Natural killer cell treated with Interleukin-12 subunit alpha and Interleukin-12 subunit beta and Interleukin-15 and Interleukin-18, amount 100 ng/mL, for 72 hours (primary cell): ENCODE measurements at regions not wholly inside any gene's neighbourhood (a gene's known extent, or its start where the extent isn't known, plus 50 kb on each side); places are given as distances from the start of the nearest gene placed in this dataset.

Source experiments
- ATAC-seq, 2 donors: fragments of 150-1000 bp; cut with Tn5 transposase in 1 of 2; sonication (Bioruptor Pico), chemical (Tn5 transposase) in 1 of 2; 2 replicates each; pipeline ENCODE4 v1.10.0; 2021
- DNase-seq: peaks from one replicate; pipeline ENCODE4 v3.0.0; 2022; ENCODE audit warnings: low spot score
- H3K27ac Mint-ChIP-seq, 2 donors: 1 replicate in 1 of 2; 2 replicates in 1 of 2; pipeline ENCODE4 v1.8.0; 2022; ENCODE audit warnings: mixed read lengths in 2 of 2, mild to moderate bottlenecking in 1 of 2, moderate library complexity in 1 of 2
- H3K27me3 Mint-ChIP-seq, 2 donors: 1 replicate in 1 of 2; 2 replicates in 1 of 2; pipeline ENCODE4 v1.8.0; 2022; ENCODE audit warnings: mixed read lengths in 2 of 2
- H3K36me3 Mint-ChIP-seq: one replicate; pipeline ENCODE4 v1.8.0; 2022; ENCODE audit warnings: mixed read lengths
- H3K4me1 Mint-ChIP-seq, 2 donors: 1 replicate in 1 of 2; 2 replicates in 1 of 2; pipeline ENCODE4 v1.8.0; 2022; ENCODE audit warnings: low read depth in 2 of 2, mixed read lengths in 2 of 2, mild to moderate bottlenecking in 1 of 2
- H3K4me3 Mint-ChIP-seq: one replicate; pipeline ENCODE4 v1.8.0; 2022; ENCODE audit warnings: mixed read lengths
- H3K9me3 Mint-ChIP-seq: 2 replicates; pipeline ENCODE4 v1.8.0; 2022; ENCODE audit warnings: mixed read lengths

GRCh38 chr6:25070547-25071366, 135.0 kb upstream of the RIPOR2 start:
- Mint-ChIP-seq H3K27ac (peak overlapping the region; percentile 81 to 92), H3K4me1 (peaks cover 9 to 18% of the 10 kb centered on the region in 2 donors), H3K9me3 (no peaks in the 10 kb centered on the region), H3K4me3 (no peak overlapping the region), H3K36me3 (no peaks in the 10 kb centered on the region), H3K27me3 (no peaks in the 10 kb centered on the region)
- ATAC-seq, result peak; percentile 89 to 92
- DNase-seq, result peak; percentile 87

GRCh38 chr6:25078141-25078540, 142.4 kb upstream of the RIPOR2 start:
- Mint-ChIP-seq H3K27ac (no peak overlapping the region), H3K27me3 (no peaks in the 10 kb centered on the region), H3K9me3 (no peaks in the 10 kb centered on the region), H3K4me3 (no peak overlapping the region), H3K36me3 (peaks cover 16% of the 10 kb centered on the region), H3K4me1 (peaks cover 16% of the 10 kb centered on the region in 2 donors)
- ATAC-seq (no peak), DNase-seq (no peak)

- no peak for ATAC-seq
- no peaks in the 10 kb centered on the region for H3K9me3 Mint-ChIP-seq
- peaks cover 27% of the 10 kb centered on the region for H3K36me3 Mint-ChIP-seq
- H3K27me3 Mint-ChIP-seq, result no peaks in the 10 kb centered on the region
- H3K4me1 Mint-ChIP-seq, result peaks cover 10 to 12% of the 10 kb centered on the region in 2 donors
- no peak overlapping the region for H3K27ac Mint-ChIP-seq
- H3K4me3 Mint-ChIP-seq, result no peak overlapping the region
- no peak for DNase-seq
Measured at GRCh38 chr6:25083784-25084507, 148.2 kb upstream of the RIPOR2 start.

GRCh38 chr6:25084508-25084833, 148.7 kb upstream of the RIPOR2 start:
- Mint-ChIP-seq H3K27me3 (no peaks in the 10 kb centered on the region), H3K27ac (no peak overlapping the region), H3K9me3 (no peaks in the 10 kb centered on the region), H3K4me3 (no peak overlapping the region), H3K4me1 (peaks cover 14 to 15% of the 10 kb centered on the region in 2 donors), H3K36me3 (peaks cover 31% of the 10 kb centered on the region)
- DNase-seq (no peak), ATAC-seq (no peak)

GRCh38 chr6:25085756-25086155, 150.0 kb upstream of the RIPOR2 start:
- ATAC-seq, result no peak
- H3K4me1 Mint-ChIP-seq, result peaks cover 13 to 15% of the 10 kb centered on the region in 2 donors
- no peaks in the 10 kb centered on the region for H3K9me3 Mint-ChIP-seq
- no peak overlapping the region for H3K27ac Mint-ChIP-seq
- peaks cover 28% of the 10 kb centered on the region for H3K36me3 Mint-ChIP-seq
- H3K27me3 Mint-ChIP-seq, result no peaks in the 10 kb centered on the region
- DNase-seq, result no peak
- H3K4me3 Mint-ChIP-seq, result no peak overlapping the region

- no peaks in the 10 kb centered on the region for H3K9me3 Mint-ChIP-seq
- ATAC-seq (no peak), DNase-seq (no peak)
- H3K4me3 Mint-ChIP-seq, result no peak overlapping the region
- peaks cover 12 to 14% of the 10 kb centered on the region in 2 donors for H3K4me1 Mint-ChIP-seq
- peaks cover 26% of the 10 kb centered on the region for H3K36me3 Mint-ChIP-seq
- H3K27me3 Mint-ChIP-seq, result no peaks in the 10 kb centered on the region
- H3K27ac Mint-ChIP-seq, result no peak overlapping the region
Measured at GRCh38 chr6:25086500-25087091, 150.8 kb upstream of the RIPOR2 start.

- DNase-seq (no peak), ATAC-seq (no peak)
- Mint-ChIP-seq H3K4me3 (no peak overlapping the region), H3K27ac (no peak overlapping the region), H3K27me3 (no peaks in the 10 kb centered on the region), H3K9me3 (no peaks in the 10 kb centered on the region), H3K36me3 (peaks cover 28% of the 10 kb centered on the region), H3K4me1 (peaks cover 6 to 9% of the 10 kb centered on the region in 2 donors)
Measured at GRCh38 chr6:25088513-25088912, 152.8 kb upstream of the RIPOR2 start.

GRCh38 chr6:25089442-25089841, 153.7 kb upstream of the RIPOR2 start:
- Mint-ChIP-seq H3K4me3 (no peak overlapping the region), H3K27ac (peak overlapping the region in 1 of 2 donors; percentile 38), H3K36me3 (peaks cover 25% of the 10 kb centered on the region), H3K27me3 (no peaks in the 10 kb centered on the region), H3K9me3 (no peaks in the 10 kb centered on the region), H3K4me1 (peaks cover 6 to 9% of the 10 kb centered on the region in 2 donors)
- ATAC-seq, result no peak
- no peak for DNase-seq

- ATAC-seq (no peak), DNase-seq (no peak)
- Mint-ChIP-seq H3K9me3 (no peaks in the 10 kb centered on the region), H3K36me3 (peaks cover 44% of the 10 kb centered on the region), H3K4me3 (no peak overlapping the region), H3K4me1 (peaks cover 14 to 16% of the 10 kb centered on the region in 2 donors), H3K27ac (no peak overlapping the region), H3K27me3 (no peaks in the 10 kb centered on the region)
Measured at GRCh38 chr6:25094726-25095125, 159.0 kb upstream of the RIPOR2 start.

- Mint-ChIP-seq H3K36me3 (peaks cover 44% of the 10 kb centered on the region), H3K27ac (no peak overlapping the region), H3K27me3 (no peaks in the 10 kb centered on the region), H3K4me3 (no peak overlapping the region), H3K9me3 (no peaks in the 10 kb centered on the region), H3K4me1 (peaks cover 12 to 15% of the 10 kb centered on the region in 2 donors)
- ATAC-seq, result no peak
- DNase-seq, result no peak
Measured at GRCh38 chr6:25100288-25100687, 164.5 kb upstream of the RIPOR2 start.

- H3K27ac Mint-ChIP-seq, result peak overlapping the region in 1 of 2 donors; percentile 75
Measured at GRCh38 chr6:25103603-25104002, 167.8 kb upstream of the RIPOR2 start.

GRCh38 chr6:25105070-25105925, 169.5 kb upstream of the RIPOR2 start:
- Mint-ChIP-seq H3K27ac (no peak overlapping the region), H3K4me3 (no peak overlapping the region), H3K9me3 (no peaks in the 10 kb centered on the region), H3K36me3 (peaks cover 62% of the 10 kb centered on the region), H3K4me1 (peaks cover 7 to 24% of the 10 kb centered on the region in 2 donors), H3K27me3 (no peaks in the 10 kb centered on the region)
- no peak for DNase-seq
- no peak for ATAC-seq

More at GRCh38 chr6:25103603-25104002, 167.8 kb upstream of the RIPOR2 start:
- no peaks in the 10 kb centered on the region for H3K9me3 Mint-ChIP-seq
- no peak overlapping the region for H3K4me3 Mint-ChIP-seq
- no peaks in the 10 kb centered on the region for H3K27me3 Mint-ChIP-seq
- no peak for DNase-seq
- no peak for ATAC-seq
- peaks cover 19 to 25% of the 10 kb centered on the region in 2 donors for H3K4me1 Mint-ChIP-seq
- peaks cover 62% of the 10 kb centered on the region for H3K36me3 Mint-ChIP-seq

- Mint-ChIP-seq H3K27me3 (no peaks in the 10 kb centered on the region), H3K27ac (peak overlapping the region; percentile 12 to 13), H3K36me3 (peaks cover 62% of the 10 kb centered on the region), H3K4me3 (no peak overlapping the region), H3K4me1 (peaks cover 7 to 21% of the 10 kb centered on the region in 2 donors), H3K9me3 (no peaks in the 10 kb centered on the region)
- DNase-seq (no peak), ATAC-seq (no peak)
Measured at GRCh38 chr6:25107218-25107617, 171.5 kb upstream of the RIPOR2 start.
